ENCODE measurements at regions not wholly inside any gene's neighbourhood (a gene's known extent, or its start where the extent isn't known, plus 50 kb on each side); places are given as distances from the start of the nearest gene placed in this dataset.

GRCh38 chr3:135871311-135871710 is 94.2 kb upstream of the PPP2R3A start:
- FAIRE-seq, result no peak
- no peaks in the 10 kb centered on the region for H3K27me3 ChIP-seq (ENCODE audit: control insufficient read depth in 2 of 2, insufficient read depth in 2 of 2, low read length in 2 of 2)
- H3K9ac ChIP-seq (ENCODE audit: insufficient read depth in 1 of 2, low read depth in 2 of 2, low read length in 2 of 2), result no peak overlapping the region
- H3K4me1 ChIP-seq (replicated peaks in 1 of 2; ENCODE audit: control insufficient read depth in 2 of 2, insufficient read depth in 2 of 2, low read length in 2 of 2), result no peaks in the 10 kb centered on the region
- no peak overlapping the region for H2AFZ ChIP-seq (ENCODE audit: low read depth, low read length)
- ChIA-PET POLR2A (no interaction called here), CTCF (ENCODE audit: low intra/inter-chr PET ratio) (no interaction called here)
- no peaks in the 10 kb centered on the region for H3K9me3 ChIP-seq (replicated peaks; ENCODE audit: control insufficient read depth, insufficient read depth, low read depth, low read length)
- no peak overlapping the region for H3K27ac ChIP-seq (ENCODE audit: extremely low read depth, low read depth, low read length)
- BruUV-seq (replicated peaks), result no TSS peak
- no peak overlapping the region for H3K4me3 ChIP-seq
- DNase-seq (ENCODE audit: extremely low read depth in 1 of 4, low spot score in 3 of 4), result no peak
- 0% methylated on average over 1 of the region's 1 CpG for WGBS (ENCODE audit: insufficient coverage, low coverage, missing lambda C conversion rate)
- H3K36me3 ChIP-seq (ENCODE audit: control insufficient read depth, insufficient read depth, low read length), result no peaks in the 10 kb centered on the region
- intact Hi-C loops (cut with micrococcal nuclease), result no loop called here
- no peaks in the 10 kb centered on the region for H3K9me1 ChIP-seq (ENCODE audit: control insufficient read depth, insufficient read depth, low read length)
- no peak for ATAC-seq
- no peaks in the 10 kb centered on the region for H3K79me2 ChIP-seq (ENCODE audit: control insufficient read depth, insufficient read depth, low read length)
- H4K20me1 ChIP-seq (replicated peaks; ENCODE audit: control insufficient read depth, insufficient read depth, low read length), result no peaks in the 10 kb centered on the region
- no peak overlapping the region for H3K4me2 ChIP-seq (ENCODE audit: insufficient read depth, low read length)
- in situ Hi-C loops (cut with MboI), result no loop called here
- TF ChIP-seq HEY1 (CRISPR knock-in tag; IDR thresholded peaks at IDR 0.05; ENCODE audit: borderline replicate concordance), result no peak
- no peak for TF ChIP-seq SMARCC2 (IDR thresholded peaks at IDR 0.05; ENCODE audit: low read depth)
- no peak for TF ChIP-seq TOE1 (IDR thresholded peaks at IDR 0.05; ENCODE audit: borderline replicate concordance)
- no peak for TF ChIP-seq TOE1 (CRISPR knock-in tag; IDR thresholded peaks at IDR 0.05; ENCODE audit: borderline replicate concordance, low read depth)
- TF ChIP-seq NR0B1 (IDR thresholded peaks at IDR 0.05; ENCODE audit: partially characterized antibody), result no peak
- no peak for TF ChIP-seq ZC3H11A (IDR thresholded peaks at IDR 0.05; ENCODE audit: low read depth, low read length)
- no peak for TF ChIP-seq AFF4 (CRISPR knock-in tag; IDR thresholded peaks at IDR 0.05)
- TF ChIP-seq MXD1 (CRISPR knock-in tag; IDR thresholded peaks at IDR 0.05; ENCODE audit: borderline replicate concordance, poor library complexity, severe bottlenecking), result no peak
- no peak for TF ChIP-seq SMAD3 (CRISPR knock-in tag; conservative IDR thresholded peaks at IDR 0.05)
- no peak for TF ChIP-seq KLF16 (IDR thresholded peaks at IDR 0.05)
- TF ChIP-seq ATF3 (IDR thresholded peaks at IDR 0.05), result no peak
- TF ChIP-seq ATF3 (CRISPR knock-in tag; conservative IDR thresholded peaks at IDR 0.05), result no peak
- no peak for TF ChIP-seq TRIM25 (IDR thresholded peaks at IDR 0.05; ENCODE audit: borderline replicate concordance)

Measured in K562 (cell line).